MCF 10A (cell line): ENCODE measurements at regions not wholly inside any gene's neighbourhood (a gene's known extent, or its start where the extent isn't known, plus 50 kb on each side); places are given as distances from the start of the nearest gene placed in this dataset.

Experiments
- BruUV-seq: library from RNA; stranded (reverse); fragments of 400-500 nt; replicated peaks from 2 replicates; lab custom pipeline; 2021; lab: Mats Ljungman, UMichigan
- CTCF ChIA-PET: fragments of 300-600 bp; sonication (Branson Sonifier 250); formaldehyde crosslinking; extraction: SDS; loops from one replicate; lab custom pipeline; 2021; ENCODE audit warnings: antibody characterized with exemption, inconsistent platforms; lab: Yijun Ruan, JAX
- POLR2A ChIA-PET: fragments of 300-600, 350-650 bp; sonication (Branson Sonifier 250); formaldehyde crosslinking; extraction: SDS; loops from one replicate; lab custom pipeline; 2020; ENCODE audit warnings: antibody characterized with exemption, inconsistent platforms; lab: Yijun Ruan, JAX
- DNase-seq: peaks from one replicate; pipeline ENCODE4 v3.0.0-alpha.2; 2018; ENCODE audit not compliant: unreplicated experiment
- H3K27ac Mint-ChIP-seq: one replicate; pipeline ENCODE4 v1.8.0; 2022; ENCODE audit warnings: mild to moderate bottlenecking, low read depth, mixed read lengths; ENCODE audit not compliant: unreplicated experiment
- H3K27me3 Mint-ChIP-seq: one replicate; pipeline ENCODE4 v1.8.0; 2022; ENCODE audit warnings: mixed read lengths; ENCODE audit not compliant: insufficient read depth, unreplicated experiment
- H3K36me3 Mint-ChIP-seq: one replicate; pipeline ENCODE4 v1.8.0; 2022; ENCODE audit warnings: mild to moderate bottlenecking, moderate library complexity, mixed read lengths; ENCODE audit not compliant: insufficient read depth, unreplicated experiment
- H3K4me1 Mint-ChIP-seq: one replicate; pipeline ENCODE4 v1.8.0; 2022; ENCODE audit warnings: mixed read lengths; ENCODE audit not compliant: insufficient read depth, unreplicated experiment
- H3K4me3 Mint-ChIP-seq: one replicate; pipeline ENCODE4 v1.8.0; 2022; ENCODE audit warnings: mild to moderate bottlenecking, moderate library complexity, mixed read lengths; ENCODE audit not compliant: unreplicated experiment
- H3K9me3 Mint-ChIP-seq: one replicate; pipeline ENCODE4 v1.8.0; 2022; ENCODE audit warnings: mixed read lengths; ENCODE audit not compliant: unreplicated experiment
- intact Hi-C: fragments of 100-400 bp; cut with micrococcal nuclease; formaldehyde crosslinking; loops from 2 replicates; pipeline ENCODE4 v1.14.1; 2022
- TF ChIP-seq, protein P1 (sequence below): fragments of 200-600 bp; IDR thresholded peaks from one replicate; pipeline ENCODE4 v1.8.0; 2022; ENCODE audit warnings: antibody characterized with exemption, mild to moderate bottlenecking; ENCODE audit not compliant: unreplicated experiment

DNA sequence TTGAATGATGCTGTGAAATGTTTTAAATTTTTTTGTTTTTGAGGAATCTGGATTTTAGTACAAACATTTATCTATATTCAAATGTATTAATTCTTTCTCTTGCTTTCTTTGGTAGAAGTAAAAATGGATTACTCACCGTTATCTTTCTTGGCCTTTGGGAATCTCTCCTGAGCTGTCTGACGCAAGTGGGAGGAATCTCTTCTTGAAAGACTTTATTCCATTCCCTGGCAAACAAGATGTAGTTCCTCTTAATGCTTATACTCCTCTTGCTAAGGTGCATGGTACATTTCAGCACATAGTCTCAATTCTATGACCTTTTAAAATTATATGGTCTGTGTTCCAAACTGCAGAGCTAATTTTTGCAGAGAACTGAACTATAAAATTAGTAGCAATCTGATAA is 246.2 kb upstream of the SLC10A2 start:
- Mint-ChIP-seq H3K4me1 (no peaks in the 10 kb centered on the region), H3K9me3 (no peaks in the 10 kb centered on the region), H3K36me3 (no peaks in the 10 kb centered on the region), H3K4me3 (no peak overlapping the region), H3K27me3 (no peaks in the 10 kb centered on the region), H3K27ac (no peak overlapping the region)
- CTCF ChIA-PET = no interaction called here
- TF ChIP-seq, protein P1, sequence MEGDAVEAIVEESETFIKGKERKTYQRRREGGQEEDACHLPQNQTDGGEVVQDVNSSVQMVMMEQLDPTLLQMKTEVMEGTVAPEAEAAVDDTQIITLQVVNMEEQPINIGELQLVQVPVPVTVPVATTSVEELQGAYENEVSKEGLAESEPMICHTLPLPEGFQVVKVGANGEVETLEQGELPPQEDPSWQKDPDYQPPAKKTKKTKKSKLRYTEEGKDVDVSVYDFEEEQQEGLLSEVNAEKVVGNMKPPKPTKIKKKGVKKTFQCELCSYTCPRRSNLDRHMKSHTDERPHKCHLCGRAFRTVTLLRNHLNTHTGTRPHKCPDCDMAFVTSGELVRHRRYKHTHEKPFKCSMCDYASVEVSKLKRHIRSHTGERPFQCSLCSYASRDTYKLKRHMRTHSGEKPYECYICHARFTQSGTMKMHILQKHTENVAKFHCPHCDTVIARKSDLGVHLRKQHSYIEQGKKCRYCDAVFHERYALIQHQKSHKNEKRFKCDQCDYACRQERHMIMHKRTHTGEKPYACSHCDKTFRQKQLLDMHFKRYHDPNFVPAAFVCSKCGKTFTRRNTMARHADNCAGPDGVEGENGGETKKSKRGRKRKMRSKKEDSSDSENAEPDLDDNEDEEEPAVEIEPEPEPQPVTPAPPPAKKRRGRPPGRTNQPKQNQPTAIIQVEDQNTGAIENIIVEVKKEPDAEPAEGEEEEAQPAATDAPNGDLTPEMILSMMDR = no peak
- DNase-seq = no peak
- POLR2A ChIA-PET = interaction anchor here (0.7 kb wide), 1 partner anchor 72 kb away, joined by 4 read pairs; no protein-coding TSS in a partner anchor
- BruUV-seq = no TSS peak
- intact Hi-C loops = no loop called here

DNA sequence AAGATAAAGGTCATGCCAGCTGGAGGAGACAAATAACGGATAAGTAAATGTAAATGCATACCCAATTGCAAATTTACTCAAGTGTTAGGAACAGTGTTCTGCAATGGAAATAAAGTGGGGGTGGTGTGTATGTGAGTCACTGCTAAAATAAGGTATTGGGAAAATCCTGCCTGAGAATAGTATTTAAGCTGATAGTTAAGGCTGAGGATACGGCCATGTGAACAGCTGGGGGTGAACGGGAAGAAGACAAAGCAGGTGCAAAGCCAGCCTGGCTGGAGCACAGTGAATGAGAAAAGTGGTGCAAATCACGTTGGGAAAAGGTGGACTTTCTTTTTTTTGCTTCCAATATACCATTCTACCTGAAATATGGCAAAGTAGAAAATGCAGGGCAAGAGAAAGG is 242.4 kb upstream of the SLC10A2 start:
- Mint-ChIP-seq H3K4me3 (no peak overlapping the region), H3K4me1 (no peaks in the 10 kb centered on the region), H3K27ac (no peak overlapping the region), H3K27me3 (no peaks in the 10 kb centered on the region), H3K9me3 (no peaks in the 10 kb centered on the region), H3K36me3 (no peaks in the 10 kb centered on the region)
- no peak for DNase-seq
- ChIA-PET POLR2A (interaction anchor here (1.0 kb wide), 1 partner anchor 17 kb away, joined by 3 read pairs; no protein-coding TSS in a partner anchor), CTCF (no interaction called here)
- intact Hi-C loops = no loop called here
- no TSS peak for BruUV-seq
- TF ChIP-seq, protein P1 = no peak

DNA sequence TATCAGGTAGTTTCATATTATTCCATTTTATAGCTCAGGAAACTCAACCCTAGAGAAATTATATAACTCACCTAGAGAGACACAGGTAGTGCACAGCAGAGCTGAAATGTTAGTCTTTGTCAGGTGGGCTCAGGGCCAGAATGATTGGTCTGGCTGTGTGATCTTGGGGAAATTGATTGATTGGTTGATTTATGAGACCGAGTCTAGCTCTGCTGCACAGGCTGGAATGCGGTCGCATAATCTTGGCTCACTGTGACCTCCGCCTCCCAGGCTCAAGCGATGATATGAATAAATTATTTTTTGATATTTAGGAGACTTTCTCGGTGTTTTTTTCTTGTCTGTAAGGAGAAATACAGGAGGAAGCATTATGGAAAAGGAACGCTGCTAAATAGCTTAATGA is 239.9 kb upstream of the SLC10A2 start:
- H3K9me3 Mint-ChIP-seq = no peaks in the 10 kb centered on the region
- CTCF ChIA-PET = interaction anchor here (0.6 to 1.0 kb wide), 4 partner anchors 9 to 236 kb away, joined by 3 to 4 read pairs (median 4); no protein-coding TSS in a partner anchor

DNA sequence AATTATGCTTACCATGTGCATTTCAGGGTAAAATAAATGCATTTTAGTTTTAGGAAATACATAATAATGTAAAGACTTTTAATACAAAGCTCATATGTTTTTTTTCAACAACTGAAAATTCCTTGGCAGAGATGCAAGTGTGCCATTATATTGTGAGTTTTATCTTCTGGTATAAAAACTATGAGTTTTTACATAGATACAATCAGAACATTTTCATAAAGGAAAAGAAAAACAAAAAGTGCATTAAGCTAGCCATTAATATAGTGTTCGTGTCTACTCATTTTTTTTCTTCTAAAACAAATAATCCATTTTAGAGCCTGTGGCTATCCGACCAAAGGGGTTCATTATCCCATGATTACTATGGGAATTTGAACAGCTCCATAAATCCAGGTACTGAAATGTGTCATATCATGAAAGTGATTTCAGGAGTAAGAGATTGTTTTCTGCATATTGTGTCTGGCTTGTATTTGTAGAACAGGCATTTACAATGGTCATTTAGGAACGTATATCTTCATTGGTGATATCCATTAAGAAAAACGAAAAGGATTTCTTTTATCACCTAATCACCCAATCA is 236.9 kb upstream of the SLC10A2 start:
- no peak overlapping the region for H3K4me3 Mint-ChIP-seq
- H3K36me3 Mint-ChIP-seq = no peaks in the 10 kb centered on the region
- intact Hi-C loops = no loop called here
- POLR2A ChIA-PET = no interaction called here
- H3K9me3 Mint-ChIP-seq = no peaks in the 10 kb centered on the region
- H3K27ac Mint-ChIP-seq = no peak overlapping the region
- no peak for DNase-seq
- H3K27me3 Mint-ChIP-seq = no peaks in the 10 kb centered on the region
- TF ChIP-seq, protein P1 = no peak
- CTCF ChIA-PET = interaction anchor here (0.8 kb wide), 1 partner anchor 13 kb away, joined by 3 read pairs; no protein-coding TSS in a partner anchor
- no TSS peak for BruUV-seq
- no peaks in the 10 kb centered on the region for H3K4me1 Mint-ChIP-seq

More for the DNA sequence above, 239.9 kb upstream of the SLC10A2 start:
- Mint-ChIP-seq H3K4me1 (no peaks in the 10 kb centered on the region), H3K27me3 (no peaks in the 10 kb centered on the region), H3K27ac (no peak overlapping the region), H3K36me3 (no peaks in the 10 kb centered on the region), H3K4me3 (no peak overlapping the region)
- no TSS peak for BruUV-seq
- TF ChIP-seq, protein P1 = no peak
- intact Hi-C loops = no loop called here
- DNase-seq = no peak
- POLR2A ChIA-PET = no interaction called here
